GF-D8 (cell line): ENCODE measurements at regions not wholly inside any gene's neighbourhood (a gene's known extent, or its start where the extent isn't known, plus 50 kb on each side); places are given as distances from the start of the nearest gene placed in this dataset.
"Not testable (repeated sequence)": the region's sequence is repeated elsewhere in the genome, so short reads cannot be mapped to it uniquely, and the experiment has no call there.

Experiments
- DNase-seq: peaks from one replicate; lab custom pipeline; 2025; lab: John Stamatoyannopoulos, UW

DNA sequence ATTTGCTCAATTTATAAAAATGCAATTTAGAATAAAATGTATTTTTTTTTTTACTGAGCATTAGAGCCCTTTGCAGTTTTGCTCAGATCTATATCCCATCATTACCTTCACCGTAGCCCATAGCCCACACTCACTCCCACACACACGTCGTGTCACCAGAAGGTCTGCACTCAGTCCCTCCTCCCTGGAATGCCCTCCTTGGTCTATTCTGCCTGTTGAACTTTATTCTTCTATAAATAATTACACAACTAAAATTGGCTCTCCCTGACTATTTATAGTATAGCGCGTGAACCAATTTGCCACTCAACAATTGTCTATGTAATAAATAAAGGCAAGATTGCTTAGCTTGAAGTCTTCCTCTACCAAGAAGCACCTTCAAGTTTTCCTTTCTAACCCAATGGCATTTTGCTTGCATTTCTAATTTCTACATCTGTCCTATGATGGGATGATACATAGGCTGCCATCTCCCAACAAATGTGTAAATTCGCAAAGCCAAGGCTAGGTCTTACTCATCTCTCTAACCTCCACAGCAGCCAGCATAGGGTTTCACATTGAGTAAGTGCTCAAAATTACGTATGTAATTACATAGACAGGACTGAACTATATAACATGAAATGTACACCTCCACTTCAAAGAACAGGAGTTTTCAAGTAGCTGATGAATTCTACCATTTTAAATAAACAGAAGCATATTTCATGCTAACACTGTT is 172.0 kb upstream of the HES1 start:
- no peak for DNase-seq

DNA sequence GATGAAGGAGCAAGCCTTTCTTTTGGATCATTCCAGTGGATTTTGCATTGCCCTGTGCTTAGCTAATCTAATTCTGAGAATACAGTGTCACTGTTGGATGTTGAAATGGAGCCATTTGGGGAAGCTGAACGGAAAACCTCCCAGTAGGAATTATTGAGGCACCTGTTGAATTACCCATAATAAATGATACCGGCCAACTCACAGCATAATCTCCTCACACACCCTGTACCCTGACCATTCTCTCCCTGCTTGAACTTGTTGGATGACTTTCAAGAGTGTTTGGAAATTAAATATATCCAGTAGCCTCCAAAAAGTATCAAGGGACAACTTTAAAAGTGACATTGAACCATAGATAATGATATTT is 171.4 kb upstream of the HES1 start:
- DNase-seq, result no peak

DNA sequence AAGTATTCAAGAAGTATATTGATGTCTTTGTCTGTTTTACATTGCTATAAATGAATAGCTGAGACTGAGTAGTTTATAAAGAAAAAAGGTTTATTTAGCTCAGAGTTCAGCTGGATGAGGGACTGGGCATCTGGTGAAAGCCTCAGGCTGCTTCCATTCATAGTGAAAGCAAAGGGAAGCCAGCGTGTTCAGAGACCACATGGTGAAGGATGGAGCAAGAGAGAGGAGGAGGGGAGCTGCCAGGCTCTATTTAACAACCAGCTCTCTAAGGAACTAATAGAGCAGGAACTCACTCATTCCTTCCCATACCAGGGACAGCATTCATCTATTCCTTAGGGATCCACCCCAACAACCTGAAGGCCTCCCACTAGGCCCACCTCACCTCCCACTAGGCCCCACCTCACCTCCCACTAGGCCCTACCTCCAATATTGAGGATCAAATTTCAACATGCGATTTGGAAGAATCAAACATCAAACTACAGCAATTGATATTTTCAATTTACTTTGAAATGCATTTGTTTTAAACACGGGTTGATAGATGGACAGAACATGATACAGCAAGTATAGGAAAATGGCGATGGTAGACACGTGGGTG is 167.5 kb upstream of the HES1 start:
- no peak for DNase-seq

DNA sequence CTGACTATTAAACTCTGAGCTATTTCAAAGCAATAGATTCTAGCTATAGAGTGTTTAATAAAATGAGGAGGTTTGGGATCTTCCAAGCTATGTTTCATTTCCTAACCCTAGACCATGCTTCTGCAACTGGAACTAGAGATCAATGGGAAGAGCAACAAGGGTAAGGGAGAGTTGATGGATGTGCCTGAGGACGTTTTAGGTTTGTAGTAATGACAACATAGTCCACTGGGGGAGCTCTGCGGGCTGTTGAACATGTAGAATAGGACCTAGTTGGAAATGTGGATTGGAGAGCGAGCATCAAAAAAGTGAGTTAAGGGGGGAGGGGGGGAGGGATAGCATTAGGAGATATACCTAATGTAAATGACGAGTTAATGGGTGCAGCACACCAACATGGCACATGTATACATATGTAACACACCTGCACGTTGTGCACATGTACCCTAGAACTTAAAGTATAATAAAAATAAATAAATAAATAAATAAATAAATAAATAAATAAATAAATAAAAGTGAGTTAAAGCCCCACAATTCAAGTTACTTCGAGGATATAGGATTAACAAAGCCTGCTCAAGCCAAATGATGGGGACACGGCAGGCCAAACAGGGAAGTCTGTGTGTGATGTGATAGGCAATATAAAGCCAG is 165.7 kb upstream of the HES1 start:
- DNase-seq, result not testable (repeated sequence)

DNA sequence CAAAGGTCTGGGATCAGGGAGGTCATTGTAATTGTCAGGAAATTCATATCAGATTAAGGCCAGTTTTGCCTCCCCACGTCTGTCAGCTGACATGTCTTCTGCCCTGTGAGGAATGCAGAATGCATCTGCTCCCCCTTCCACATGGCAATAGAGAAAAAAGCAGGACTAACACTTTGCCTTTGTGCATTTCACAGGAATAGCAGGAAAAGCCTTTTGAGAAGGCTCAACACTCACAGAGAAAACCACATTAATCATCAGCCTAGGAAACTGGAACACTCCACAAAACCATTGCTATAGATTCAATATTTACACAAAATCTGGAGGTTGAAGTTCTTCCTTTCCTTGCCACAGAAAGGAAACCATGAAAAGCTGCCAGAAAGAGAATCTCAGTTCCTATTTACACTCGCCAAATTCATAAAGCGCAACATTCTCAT is 165.2 kb upstream of the HES1 start:
- DNase-seq, result no peak

DNA sequence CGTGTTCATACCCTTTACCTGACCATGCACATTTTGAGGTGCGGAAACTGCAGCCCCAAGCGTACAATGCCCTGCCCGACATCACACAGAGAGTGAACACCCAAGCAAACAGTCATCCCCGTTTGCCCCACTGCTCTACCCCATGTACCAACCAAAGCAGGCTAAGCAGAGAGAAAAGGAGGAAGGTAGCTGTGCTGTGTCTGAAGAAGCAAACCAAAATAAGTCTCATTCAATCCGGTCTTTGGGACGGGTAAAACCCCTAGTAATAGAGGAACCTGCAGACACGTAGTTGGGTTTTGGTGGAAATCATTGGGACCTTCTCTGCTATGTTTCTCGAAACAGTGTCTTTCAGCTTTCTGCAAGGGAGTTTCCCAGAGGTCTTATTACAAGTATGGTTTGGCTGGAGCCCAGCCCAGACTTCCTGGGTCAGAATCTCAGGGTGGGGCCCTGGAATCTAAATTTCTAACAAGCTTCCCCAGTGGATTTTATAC is 164.6 kb upstream of the HES1 start:
- no peak for DNase-seq

DNA sequence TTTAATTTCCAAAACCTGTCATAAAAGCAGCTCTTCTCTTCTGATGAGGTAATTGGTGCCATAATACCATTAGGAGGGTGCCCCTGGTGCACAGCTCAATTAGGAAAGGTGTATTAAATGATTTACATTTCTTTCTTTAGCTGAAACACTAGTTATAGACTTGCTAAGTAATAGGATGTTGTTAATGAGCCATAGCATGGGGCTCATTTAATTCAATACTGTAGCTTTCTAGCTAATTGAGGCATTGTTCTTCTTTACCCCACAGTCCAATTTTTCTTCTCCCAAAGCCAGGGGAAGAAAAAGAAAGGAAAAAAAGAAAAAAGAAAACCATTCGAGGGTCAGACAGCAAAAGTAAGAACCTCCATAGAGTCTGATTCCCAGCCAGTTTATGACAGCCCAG is 164.0 kb upstream of the HES1 start:
- DNase-seq, result no peak

DNA sequence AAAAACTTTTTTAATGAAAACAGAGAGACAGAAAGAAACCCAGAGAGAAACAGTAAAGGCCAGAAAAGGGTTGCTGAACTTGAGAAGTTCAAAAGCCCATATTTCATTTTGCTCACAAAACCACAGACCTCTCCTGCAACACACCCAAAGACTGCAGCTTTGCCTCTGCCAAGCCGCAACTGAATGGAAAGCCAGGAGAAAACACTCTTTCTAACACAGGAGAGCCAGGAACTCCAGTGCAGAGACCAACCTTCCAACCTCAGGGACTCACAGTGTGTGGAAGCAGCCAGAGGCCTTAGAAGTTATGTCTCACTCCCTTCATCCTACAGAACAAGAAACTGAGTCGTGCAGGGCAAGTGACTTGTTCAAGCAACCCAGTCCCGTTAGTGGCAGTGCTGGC is 163.1 kb upstream of the HES1 start:
- DNase-seq, result no peak

DNA sequence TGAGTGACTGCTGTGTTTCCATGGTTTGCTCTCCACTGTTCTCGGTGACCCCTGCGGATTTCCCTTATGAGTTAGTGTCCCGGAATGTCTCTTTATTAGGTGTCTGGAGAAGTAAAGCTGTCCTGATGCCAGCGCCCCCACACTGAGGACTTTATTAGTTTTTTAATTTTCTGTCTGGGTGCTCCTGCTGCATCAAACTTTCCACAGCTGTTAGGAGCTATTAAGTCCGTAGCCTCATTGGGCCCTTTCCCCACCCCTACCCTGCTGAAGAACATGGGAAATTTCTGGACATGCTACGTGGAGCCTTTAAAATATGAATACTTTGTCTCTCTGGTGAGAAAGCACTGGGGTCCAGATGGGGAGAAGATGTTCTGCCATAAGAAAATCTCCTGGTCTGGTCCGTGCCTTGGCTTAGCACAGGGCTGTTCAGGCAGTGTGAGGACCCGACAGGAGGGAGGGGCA is 161.7 kb upstream of the HES1 start:
- DNase-seq, result no peak

DNA sequence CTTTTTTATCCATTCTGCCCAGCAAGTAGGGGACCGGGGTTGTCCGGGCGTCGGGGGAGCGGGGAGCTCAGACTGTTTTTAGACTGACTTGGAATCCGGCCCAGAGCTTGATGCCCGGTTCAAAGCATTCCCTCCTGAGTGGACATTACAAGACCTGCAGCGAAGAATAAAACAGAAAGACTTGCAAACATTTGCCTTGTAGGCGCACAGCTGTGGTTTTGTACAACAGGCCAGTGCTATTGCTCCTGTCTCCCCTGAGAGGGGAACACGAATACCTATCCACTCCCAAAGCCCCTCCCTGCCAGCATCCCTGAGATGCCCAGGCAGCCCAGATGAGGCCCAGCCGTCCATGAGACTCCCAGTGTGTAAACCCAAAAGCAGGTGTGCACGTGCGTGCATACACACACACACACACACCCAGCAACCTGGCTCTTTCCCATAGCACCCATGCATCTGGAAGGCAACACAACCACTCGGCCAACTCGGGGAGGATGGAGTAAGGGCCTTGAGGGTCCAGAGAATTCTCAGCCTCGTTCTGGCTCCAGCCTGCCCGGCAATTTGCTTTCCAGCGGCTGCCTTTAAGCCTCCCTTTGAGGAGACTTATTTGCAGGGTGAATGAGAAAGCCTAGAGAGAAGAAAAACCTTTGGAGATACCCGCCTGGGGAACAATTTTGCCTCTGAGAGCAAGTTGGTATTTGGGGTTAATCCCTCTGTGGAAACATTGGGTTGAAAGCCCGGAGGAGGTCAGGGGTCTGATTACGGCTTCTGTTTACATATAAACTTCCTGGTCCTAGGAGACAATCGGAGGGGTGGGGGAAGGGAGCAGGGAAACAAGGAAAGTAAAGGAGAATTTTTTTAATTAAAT is 161.0 kb upstream of the HES1 start:
- no peak for DNase-seq

DNA sequence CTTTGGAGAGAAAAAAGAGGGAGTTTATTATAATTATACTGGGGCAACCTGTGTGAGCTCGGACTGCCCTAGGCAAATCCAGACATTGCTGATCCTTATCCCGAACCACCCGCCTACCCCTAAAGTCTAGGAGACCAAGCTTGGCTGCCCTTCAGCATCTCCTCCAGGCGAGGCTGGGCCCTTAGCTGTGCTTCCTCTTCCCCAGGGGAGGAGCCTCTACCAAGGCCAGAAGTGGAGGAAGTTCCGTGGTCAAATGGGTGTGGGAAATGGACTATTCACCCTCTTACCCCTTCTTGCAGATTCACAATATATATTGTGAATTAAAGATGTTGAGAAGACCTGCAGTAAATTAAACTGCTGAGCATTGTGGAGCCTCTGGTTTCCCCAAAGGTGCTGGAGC is 158.3 kb upstream of the HES1 start:
- DNase-seq, result no peak

DNA sequence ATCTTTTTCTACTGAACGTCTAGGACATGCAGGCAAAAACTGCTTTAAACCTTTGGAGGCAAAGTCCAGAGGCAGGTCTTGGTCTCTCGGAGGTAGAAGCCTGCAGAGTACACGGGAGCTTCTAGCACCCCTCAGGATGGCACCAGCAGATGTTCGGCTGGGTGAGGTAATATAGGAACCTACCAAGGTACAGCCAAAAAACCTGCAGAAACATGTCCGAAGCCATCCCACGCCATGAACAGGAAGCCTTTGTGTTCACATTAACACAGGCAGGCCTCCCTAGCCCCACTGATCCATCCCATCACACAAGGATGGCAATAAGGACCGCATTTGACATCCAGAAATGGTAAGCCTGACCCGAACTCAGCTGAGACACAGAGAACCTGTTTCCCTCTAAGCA is 157.9 kb upstream of the HES1 start:
- no peak for DNase-seq

DNA sequence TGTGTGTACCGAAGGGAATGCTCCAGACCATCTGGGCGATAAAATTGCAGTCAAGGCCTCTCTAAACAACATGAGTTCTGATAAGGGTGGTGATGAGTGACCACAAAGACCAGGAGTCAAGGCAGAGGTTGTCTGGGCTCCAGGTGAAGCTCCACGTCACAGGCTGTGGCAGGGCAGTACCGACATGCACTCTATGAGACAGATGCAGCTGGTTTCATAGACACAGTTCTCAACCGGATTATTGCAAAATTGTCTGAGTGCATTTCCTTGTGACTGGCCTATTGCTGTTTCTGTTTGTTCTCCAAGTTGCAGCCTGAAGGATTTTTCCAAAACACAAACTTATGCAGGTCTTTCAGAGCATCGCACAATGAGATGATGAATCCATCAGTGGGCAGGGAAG is 157.5 kb upstream of the HES1 start:
- no peak for DNase-seq

DNA sequence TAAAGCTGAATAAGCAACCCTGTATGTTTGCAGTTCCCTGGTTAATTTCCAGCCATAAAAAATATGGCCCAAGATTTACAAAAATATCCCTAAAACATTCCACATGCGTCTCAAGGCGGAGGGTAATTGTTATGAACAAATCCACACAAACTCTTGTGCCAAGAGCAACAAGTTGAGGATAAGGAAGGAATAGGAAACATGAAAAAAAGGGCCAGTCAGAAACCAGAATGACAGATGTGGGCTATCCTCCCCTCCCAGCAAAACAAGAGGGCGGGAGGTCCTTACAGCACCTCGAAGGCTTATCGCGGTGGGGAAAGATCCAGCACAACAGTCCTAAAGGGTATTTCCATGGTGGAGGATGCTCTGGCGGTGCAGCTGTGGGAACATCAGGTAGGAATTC is 155.6 kb upstream of the HES1 start:
- no peak for DNase-seq

DNA sequence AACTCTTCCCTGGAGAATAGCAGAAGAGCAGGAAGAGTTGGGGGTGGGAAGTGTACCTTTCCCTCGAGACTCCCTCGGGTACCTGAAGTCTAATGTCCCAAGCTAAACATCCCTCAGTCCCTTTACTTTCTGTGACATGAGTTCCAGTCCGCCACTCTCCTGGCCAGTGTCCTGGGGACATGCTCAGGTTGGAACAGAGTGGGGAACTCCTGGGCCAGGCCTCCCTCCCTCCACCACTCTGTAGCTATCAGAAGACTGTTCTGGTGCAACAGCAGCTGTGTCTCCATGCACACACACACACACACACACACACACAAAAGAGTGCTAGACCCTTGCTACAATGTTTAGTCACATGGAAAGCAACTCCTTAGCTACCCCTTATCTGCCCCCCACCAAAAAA is 155.0 kb upstream of the HES1 start:
- no peak for DNase-seq

DNA sequence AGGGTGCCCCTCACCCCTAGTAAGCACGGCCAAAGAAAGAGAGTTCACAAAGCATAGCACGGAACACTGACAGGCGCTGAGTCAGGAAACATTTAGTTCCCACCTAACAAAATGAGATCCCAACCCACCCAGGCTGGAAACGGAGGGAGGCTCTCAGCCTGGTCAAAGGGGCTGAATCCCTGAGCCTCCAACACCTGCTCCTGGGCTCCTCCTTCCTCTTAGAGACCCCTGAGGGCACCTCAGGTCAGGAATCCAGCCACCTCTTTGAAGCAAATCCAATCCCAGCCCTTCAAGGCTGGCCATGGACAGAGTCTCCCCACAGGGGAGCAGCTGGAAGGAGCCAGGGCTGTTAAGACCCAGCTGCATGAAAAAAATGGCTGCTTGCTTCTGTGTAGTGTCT is 154.4 kb upstream of the HES1 start:
- no peak for DNase-seq

DNA sequence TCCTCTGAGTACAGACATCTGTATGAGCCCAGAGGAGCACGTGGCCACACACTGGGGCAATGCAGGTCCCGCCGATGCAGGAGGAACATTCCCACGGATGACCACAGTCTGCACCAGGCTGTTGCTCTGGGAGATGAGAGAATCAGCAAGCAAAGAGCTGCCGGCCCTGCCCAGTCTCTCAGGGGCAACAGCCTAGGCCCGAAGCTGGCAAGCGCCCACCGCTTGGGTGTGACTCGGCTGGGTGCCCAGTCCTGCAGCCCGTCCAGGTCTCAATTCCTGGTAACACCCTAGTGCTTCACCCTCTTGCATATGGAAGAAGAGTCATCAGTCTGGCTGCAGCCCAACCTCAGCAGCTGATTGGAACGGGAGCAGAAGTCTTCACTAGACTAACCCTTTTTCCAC is 153.7 kb upstream of the HES1 start:
- DNase-seq, result no peak

DNA sequence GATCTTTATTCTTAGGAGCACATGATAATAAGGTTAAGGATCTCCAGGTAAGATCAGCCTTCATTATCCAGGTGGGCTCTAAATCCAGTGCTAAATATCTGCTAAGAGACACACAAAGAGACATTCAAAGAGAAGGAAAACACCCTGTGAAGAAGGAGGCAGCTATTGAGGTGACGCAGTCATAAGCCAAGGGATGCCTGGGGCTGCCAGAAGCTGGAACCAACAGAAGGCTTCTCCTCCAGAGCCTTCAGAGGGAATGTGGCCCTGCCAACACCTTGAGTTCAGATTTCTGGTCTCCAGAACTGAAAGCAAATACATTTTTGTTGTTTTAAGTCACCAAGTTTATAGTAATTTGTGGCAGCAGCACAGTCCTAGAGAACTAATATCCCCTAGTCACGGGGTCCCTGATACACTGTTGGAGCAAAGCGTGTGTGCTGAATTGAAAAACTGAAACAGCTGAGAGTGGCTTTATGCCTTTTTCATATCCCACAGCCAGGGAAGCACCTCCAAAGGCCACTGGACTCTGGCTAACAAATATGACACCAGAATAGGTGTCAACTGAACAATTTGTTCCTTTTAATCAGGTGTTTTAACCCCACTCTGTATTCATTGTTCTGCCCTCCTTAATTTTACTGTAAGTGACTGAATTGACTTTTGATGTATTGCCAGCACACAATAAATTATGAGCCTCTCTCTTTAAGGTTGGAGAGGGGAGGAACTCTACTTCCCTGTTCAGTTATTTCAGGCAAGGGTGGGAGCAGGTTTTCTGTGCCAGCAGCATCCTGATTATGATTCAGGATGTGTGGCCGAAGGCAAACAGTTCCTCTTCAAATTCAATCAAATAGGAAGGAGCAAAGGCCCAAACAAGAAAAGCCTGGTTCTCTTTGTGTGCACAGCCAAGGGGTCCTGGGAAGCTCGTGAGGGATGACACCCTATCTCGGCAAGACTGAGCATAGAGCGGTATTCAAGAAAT is 151.8 kb upstream of the HES1 start:
- DNase-seq, result no peak

DNA sequence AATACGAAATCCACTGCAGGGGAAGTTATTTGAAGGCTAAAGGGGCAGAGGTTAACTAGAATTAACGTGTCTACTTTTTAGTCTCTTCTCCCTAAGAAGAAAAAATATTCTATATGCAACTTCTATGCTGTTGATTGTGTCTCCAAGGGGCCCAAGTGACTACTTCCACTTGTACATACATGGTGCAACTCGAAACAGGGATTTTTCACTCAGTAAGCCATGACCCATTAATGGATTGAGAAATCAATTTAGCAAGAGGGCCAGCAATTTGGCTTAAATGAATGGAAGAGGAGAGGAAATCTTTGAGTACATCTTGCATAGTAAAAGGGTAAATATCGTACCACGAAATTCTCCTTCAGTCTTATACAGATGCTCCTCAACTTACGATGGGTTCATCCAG is 151.1 kb upstream of the HES1 start:
- DNase-seq, result no peak

DNA sequence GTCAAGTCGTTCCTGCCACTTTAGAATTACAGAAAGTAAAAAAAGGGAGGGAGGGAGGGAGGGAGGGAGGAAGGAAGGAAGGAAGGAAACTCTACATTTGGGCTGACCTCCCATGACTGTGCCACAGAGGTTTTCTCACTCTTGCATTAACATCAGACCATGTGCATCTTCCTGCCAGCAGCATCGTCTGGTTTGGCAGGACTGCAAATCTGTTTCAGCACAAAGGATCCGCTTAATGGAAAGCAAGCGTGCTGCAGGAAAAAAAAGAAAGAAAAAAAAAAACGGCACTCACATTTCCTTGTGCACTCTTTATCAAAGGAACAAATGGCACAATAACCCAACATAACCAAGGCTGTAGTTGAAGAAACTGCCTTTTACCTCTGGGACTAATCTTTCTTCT is 148.8 kb upstream of the HES1 start:
- DNase-seq, result no peak

DNA sequence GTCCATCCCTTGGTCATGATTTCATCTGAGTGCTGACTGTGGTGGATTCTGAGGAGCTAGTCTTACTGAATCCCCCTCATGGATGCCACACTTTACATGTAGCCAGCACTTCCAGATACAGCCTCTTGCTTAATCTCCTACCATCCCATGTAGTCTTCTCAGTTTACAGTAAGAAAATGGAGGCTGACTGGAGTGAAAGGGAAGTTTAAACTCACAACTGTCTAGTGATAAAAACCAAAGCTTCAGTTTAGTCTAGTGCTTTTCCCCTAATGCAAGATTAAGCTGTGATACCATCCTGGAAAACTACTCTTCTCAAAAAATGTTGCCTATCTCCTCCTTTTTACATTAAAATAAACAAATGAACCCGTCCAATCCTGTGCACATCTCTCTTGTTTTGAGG is 146.8 kb upstream of the HES1 start:
- DNase-seq, result no peak
